ENCODE measurements at regions not wholly inside any gene's neighbourhood (a gene's known extent, or its start where the extent isn't known, plus 50 kb on each side); places are given as distances from the start of the nearest gene placed in this dataset.
A peak's percentile ranks its signal among the peaks of the same experiment; 100 is the strongest.

DNA sequence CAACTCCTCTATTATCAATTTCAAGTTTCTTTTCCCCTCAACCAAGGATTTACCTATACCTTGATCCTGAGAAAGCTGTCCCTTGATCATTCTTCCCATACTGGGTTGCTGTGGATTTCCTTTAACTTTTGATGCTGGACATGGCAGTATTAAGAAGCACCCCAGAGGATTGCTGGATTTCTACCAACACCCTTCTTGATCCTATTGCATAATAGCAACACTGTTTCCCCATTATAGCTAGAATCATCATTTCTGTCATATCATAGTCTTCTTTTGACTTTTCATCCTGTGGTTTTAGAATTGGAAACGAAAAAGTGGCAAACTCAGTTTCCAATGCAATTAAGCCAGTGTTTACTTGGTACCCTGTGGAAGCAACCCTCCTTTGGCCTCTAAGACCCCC is 154.9 kb downstream of the ARRDC3 start:
- Histone ChIP-seq H3K36me3 (ENCODE audit: control insufficient read depth, insufficient read depth, low read length) (no peaks in the 10 kb centered on the region), H3K4me3 (ENCODE audit: low read depth, low read length) (no peak overlapping the region), H3K27me3 (ENCODE audit: control insufficient read depth, insufficient read depth, low read length) (no peaks in the 10 kb centered on the region)
- TF ChIP-seq, protein P1, sequence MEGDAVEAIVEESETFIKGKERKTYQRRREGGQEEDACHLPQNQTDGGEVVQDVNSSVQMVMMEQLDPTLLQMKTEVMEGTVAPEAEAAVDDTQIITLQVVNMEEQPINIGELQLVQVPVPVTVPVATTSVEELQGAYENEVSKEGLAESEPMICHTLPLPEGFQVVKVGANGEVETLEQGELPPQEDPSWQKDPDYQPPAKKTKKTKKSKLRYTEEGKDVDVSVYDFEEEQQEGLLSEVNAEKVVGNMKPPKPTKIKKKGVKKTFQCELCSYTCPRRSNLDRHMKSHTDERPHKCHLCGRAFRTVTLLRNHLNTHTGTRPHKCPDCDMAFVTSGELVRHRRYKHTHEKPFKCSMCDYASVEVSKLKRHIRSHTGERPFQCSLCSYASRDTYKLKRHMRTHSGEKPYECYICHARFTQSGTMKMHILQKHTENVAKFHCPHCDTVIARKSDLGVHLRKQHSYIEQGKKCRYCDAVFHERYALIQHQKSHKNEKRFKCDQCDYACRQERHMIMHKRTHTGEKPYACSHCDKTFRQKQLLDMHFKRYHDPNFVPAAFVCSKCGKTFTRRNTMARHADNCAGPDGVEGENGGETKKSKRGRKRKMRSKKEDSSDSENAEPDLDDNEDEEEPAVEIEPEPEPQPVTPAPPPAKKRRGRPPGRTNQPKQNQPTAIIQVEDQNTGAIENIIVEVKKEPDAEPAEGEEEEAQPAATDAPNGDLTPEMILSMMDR (IDR thresholded peaks at IDR 0.05; ENCODE audit: insufficient read depth, low read depth, low read length) = no peak
- no peak for DNase-seq (ENCODE audit: low read depth)
- POLR2A ChIA-PET = no interaction called here
- CTCF ChIA-PET = interaction anchor here (1.2 kb wide), 1 partner anchor 9 kb away, joined by 4 read pairs; no protein-coding TSS in a partner anchor

- TF ChIP-seq, protein P1 (IDR thresholded peaks at IDR 0.05; ENCODE audit: insufficient read depth, low read depth, low read length) = no peak
- POLR2A ChIA-PET = no interaction called here
- Histone ChIP-seq H3K4me3 (ENCODE audit: low read depth, low read length) (no peak overlapping the region), H3K27me3 (ENCODE audit: control insufficient read depth, insufficient read depth, low read length) (no peaks in the 10 kb centered on the region), H3K36me3 (ENCODE audit: control insufficient read depth, insufficient read depth, low read length) (no peaks in the 10 kb centered on the region)
- CTCF ChIA-PET = no interaction called here
- DNase-seq (ENCODE audit: low read depth) = no peak
Measured at GRCh38 chr5:91225848-91226686, 157.1 kb downstream of the ARRDC3 start.

DNA sequence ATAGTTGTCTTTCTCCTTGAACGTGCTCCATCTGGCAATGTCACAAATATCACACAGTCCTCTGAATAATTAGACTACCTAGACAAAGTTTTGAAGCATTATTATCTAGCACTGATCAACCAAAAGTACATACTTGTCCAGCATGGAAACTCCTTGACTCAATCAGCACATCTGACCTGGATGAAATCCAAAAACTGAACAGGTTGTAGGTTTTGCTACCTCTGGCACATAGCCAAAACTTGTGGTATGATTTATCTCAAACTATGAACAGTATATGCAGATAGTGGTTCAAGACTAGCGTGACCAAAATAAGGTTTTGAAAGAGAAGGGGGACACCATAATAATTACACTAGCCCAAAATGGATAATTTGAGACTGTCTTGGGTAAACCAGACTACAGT is 158.1 kb downstream of the ARRDC3 start:
- ChIA-PET POLR2A (no interaction called here), CTCF (interaction anchor here (0.9 to 1.2 kb wide), 2 partner anchors 15 to 43 kb away, joined by 3 read pairs; no protein-coding TSS in a partner anchor)
- Histone ChIP-seq H3K4me3 (ENCODE audit: low read depth, low read length) (no peak overlapping the region), H3K36me3 (ENCODE audit: control insufficient read depth, insufficient read depth, low read length) (no peaks in the 10 kb centered on the region), H3K27me3 (ENCODE audit: control insufficient read depth, insufficient read depth, low read length) (no peaks in the 10 kb centered on the region)
- TF ChIP-seq, protein P1 (IDR thresholded peaks at IDR 0.05; ENCODE audit: insufficient read depth, low read depth, low read length) = no peak
- DNase-seq (ENCODE audit: low read depth) = no peak

DNA sequence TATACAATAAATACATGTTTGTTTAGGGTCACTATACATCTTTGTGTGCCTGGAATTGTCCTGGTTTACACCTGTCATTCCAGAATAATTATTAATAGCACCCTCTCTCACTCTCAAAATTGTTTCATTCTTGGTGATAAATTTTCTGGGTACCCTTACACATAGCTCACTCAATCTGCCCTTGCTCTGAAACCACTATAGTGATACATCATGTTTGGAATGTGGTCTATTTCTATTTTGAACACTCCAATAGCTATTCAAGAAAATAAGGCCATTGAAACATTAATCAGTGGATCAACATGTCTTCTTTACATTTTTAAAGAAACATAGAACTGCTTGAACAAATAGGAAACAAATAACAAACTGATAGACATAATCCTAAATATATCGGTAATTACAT is 158.7 kb downstream of the ARRDC3 start:
- ChIA-PET POLR2A (interaction anchor here (0.6 kb wide), 2 partner anchors 71 to 97 kb away, joined by 3 to 4 read pairs; no protein-coding TSS in a partner anchor), CTCF (interaction anchor here (0.9 to 1.3 kb wide), 4 partner anchors 16 to 160 kb away, joined by 3 to 4 read pairs (median 3); no protein-coding TSS in a partner anchor)

DNA sequence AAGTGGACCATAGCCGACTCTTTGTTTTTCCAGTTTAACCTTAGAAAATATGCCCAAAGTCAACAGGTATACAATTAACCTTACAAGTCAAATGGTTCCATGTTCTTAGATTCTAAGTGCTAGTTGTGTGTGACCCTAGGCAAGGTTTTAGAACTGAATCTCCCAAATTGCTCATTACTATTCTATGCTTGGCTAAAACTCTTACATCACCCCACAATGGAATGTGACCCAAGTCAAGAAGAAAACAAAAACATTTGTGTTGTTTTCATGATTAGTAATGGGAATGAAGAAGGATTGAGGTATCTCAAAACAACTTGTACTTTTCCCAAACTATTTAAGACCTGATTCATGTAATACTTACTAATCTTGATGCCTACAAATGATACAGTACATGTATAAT is 159.2 kb downstream of the ARRDC3 start:
- ChIA-PET POLR2A (interaction anchor here (0.6 kb wide), 2 partner anchors 72 to 96 kb away, joined by 3 to 4 read pairs; no protein-coding TSS in a partner anchor), CTCF (interaction anchor here (0.9 to 1.3 kb wide), 5 partner anchors 11 to 161 kb away, joined by 3 to 5 read pairs (median 3); no protein-coding TSS in a partner anchor)
- peak; percentile 26 for DNase-seq (ENCODE audit: low read depth)
- H3K27me3 ChIP-seq (ENCODE audit: control insufficient read depth, insufficient read depth, low read length) = no peaks in the 10 kb centered on the region
- TF ChIP-seq, protein P1 (IDR thresholded peaks at IDR 0.05; ENCODE audit: insufficient read depth, low read depth, low read length) = no peak
- H3K36me3 ChIP-seq (ENCODE audit: control insufficient read depth, insufficient read depth, low read length) = no peaks in the 10 kb centered on the region
- no peak overlapping the region for H3K4me3 ChIP-seq (ENCODE audit: low read depth, low read length)

More for the DNA sequence above, 158.7 kb downstream of the ARRDC3 start:
- no peaks in the 10 kb centered on the region for H3K27me3 ChIP-seq (ENCODE audit: control insufficient read depth, insufficient read depth, low read length)
- TF ChIP-seq, protein P1 (IDR thresholded peaks at IDR 0.05; ENCODE audit: insufficient read depth, low read depth, low read length) = no peak
- no peak overlapping the region for H3K4me3 ChIP-seq (ENCODE audit: low read depth, low read length)
- H3K36me3 ChIP-seq (ENCODE audit: control insufficient read depth, insufficient read depth, low read length) = no peaks in the 10 kb centered on the region
- no peak for DNase-seq (ENCODE audit: low read depth)

Measured in BJ (cell line).